ENCODE measurements at regions not wholly inside any gene's neighbourhood (a gene's known extent, or its start where the extent isn't known, plus 50 kb on each side); places are given as distances from the start of the nearest gene placed in this dataset.

- no CpG with 5 or more reads among the region's 1 CpG for WGBS (ENCODE audit: insufficient coverage)
- DNase-seq (ENCODE audit: low read depth in 4 of 6, low spot score in 6 of 6): no peak
- Histone ChIP-seq H3K36me3 (ENCODE audit: control insufficient read depth, insufficient read depth, low read length) (no peaks in the 10 kb centered on the region), H3K27me3 (ENCODE audit: control insufficient read depth, insufficient read depth, low read length) (peaks cover 20% of the 10 kb centered on the region), H3K9me3 (ENCODE audit: control insufficient read depth, insufficient read depth, low read length) (no peaks in the 10 kb centered on the region), H3K27ac (ENCODE audit: low read depth, low read length) (no peak overlapping the region), H3K4me1 (ENCODE audit: control insufficient read depth, insufficient read depth, low read length) (peaks cover 13% of the 10 kb centered on the region), H3K4me3 (ENCODE audit: low read depth, low read length) (no peak overlapping the region)
These were observed 1128.0 kb downstream of the AACS start for GRCh38 chr12:126193190-126193589.

GRCh38 chr12:126196263-126196662 lies 1131.0 kb downstream of the AACS start:
- no peaks in the 10 kb centered on the region for H3K36me3 ChIP-seq (ENCODE audit: control insufficient read depth, insufficient read depth, low read length)
- H3K27me3 ChIP-seq (ENCODE audit: control insufficient read depth, insufficient read depth, low read length): peaks cover 7% of the 10 kb centered on the region
- H3K4me1 ChIP-seq (ENCODE audit: control insufficient read depth, insufficient read depth, low read length): peaks cover 4% of the 10 kb centered on the region
- DNase-seq (ENCODE audit: low read depth in 4 of 6, low spot score in 6 of 6): no peak
- WGBS (ENCODE audit: insufficient coverage): no CpG with 5 or more reads among the region's 1 CpG
- no peaks in the 10 kb centered on the region for H3K9me3 ChIP-seq (ENCODE audit: control insufficient read depth, insufficient read depth, low read length)
- no peak overlapping the region for H3K27ac ChIP-seq (ENCODE audit: low read depth, low read length)
- no peak overlapping the region for H3K4me3 ChIP-seq (ENCODE audit: low read depth, low read length)

GRCh38 chr12:126198516-126198915 lies 1133.3 kb downstream of the AACS start:
- Histone ChIP-seq H3K4me1 (ENCODE audit: control insufficient read depth, insufficient read depth, low read length) (no peaks in the 10 kb centered on the region), H3K36me3 (ENCODE audit: control insufficient read depth, insufficient read depth, low read length) (no peaks in the 10 kb centered on the region), H3K27me3 (ENCODE audit: control insufficient read depth, insufficient read depth, low read length) (no peaks in the 10 kb centered on the region), H3K4me3 (ENCODE audit: low read depth, low read length) (no peak overlapping the region), H3K9me3 (ENCODE audit: control insufficient read depth, insufficient read depth, low read length) (no peaks in the 10 kb centered on the region), H3K27ac (ENCODE audit: low read depth, low read length) (no peak overlapping the region)
- no peak for DNase-seq (ENCODE audit: low read depth in 4 of 6, low spot score in 6 of 6)
- whole genome bisulfite sequencing (ENCODE audit: insufficient coverage): no CpG with 5 or more reads among the region's 1 CpG

GRCh38 chr12:126198966-126199692 lies 1133.9 kb downstream of the AACS start:
- no peak overlapping the region for H3K4me3 ChIP-seq (ENCODE audit: low read depth, low read length)
- no peaks in the 10 kb centered on the region for H3K27me3 ChIP-seq (ENCODE audit: control insufficient read depth, insufficient read depth, low read length)
- no peaks in the 10 kb centered on the region for H3K4me1 ChIP-seq (ENCODE audit: control insufficient read depth, insufficient read depth, low read length)
- WGBS (ENCODE audit: insufficient coverage): 59% methylated on average over 4 of the region's 6 CpGs
- H3K9me3 ChIP-seq (ENCODE audit: control insufficient read depth, insufficient read depth, low read length): no peaks in the 10 kb centered on the region
- no peak overlapping the region for H3K27ac ChIP-seq (ENCODE audit: low read depth, low read length)
- DNase-seq (ENCODE audit: low read depth in 4 of 6, low spot score in 6 of 6): peak in 1 of 6 donors; percentile 32
- H3K36me3 ChIP-seq (ENCODE audit: control insufficient read depth, insufficient read depth, low read length): no peaks in the 10 kb centered on the region

GRCh38 chr12:126201981-126202537 lies 1136.8 kb downstream of the AACS start:
- no peaks in the 10 kb centered on the region for H3K36me3 ChIP-seq (ENCODE audit: control insufficient read depth, insufficient read depth, low read length)
- DNase-seq (ENCODE audit: low read depth in 4 of 6, low spot score in 6 of 6): peak in 1 of 6 donors; percentile 62
- WGBS (ENCODE audit: insufficient coverage): 100% methylated on average over 1 of the region's 3 CpGs
- H3K4me1 ChIP-seq (ENCODE audit: control insufficient read depth, insufficient read depth, low read length): no peaks in the 10 kb centered on the region
- H3K4me3 ChIP-seq (ENCODE audit: low read depth, low read length): no peak overlapping the region
- no peaks in the 10 kb centered on the region for H3K27me3 ChIP-seq (ENCODE audit: control insufficient read depth, insufficient read depth, low read length)
- no peaks in the 10 kb centered on the region for H3K9me3 ChIP-seq (ENCODE audit: control insufficient read depth, insufficient read depth, low read length)
- H3K27ac ChIP-seq (ENCODE audit: low read depth, low read length): no peak overlapping the region

- DNase-seq (ENCODE audit: low read depth in 4 of 6, low spot score in 6 of 6): no peak
- Histone ChIP-seq H3K27ac (ENCODE audit: low read depth, low read length) (no peak overlapping the region), H3K27me3 (ENCODE audit: control insufficient read depth, insufficient read depth, low read length) (no peaks in the 10 kb centered on the region), H3K4me3 (ENCODE audit: low read depth, low read length) (no peak overlapping the region), H3K36me3 (ENCODE audit: control insufficient read depth, insufficient read depth, low read length) (no peaks in the 10 kb centered on the region), H3K9me3 (ENCODE audit: control insufficient read depth, insufficient read depth, low read length) (no peaks in the 10 kb centered on the region), H3K4me1 (ENCODE audit: control insufficient read depth, insufficient read depth, low read length) (no peaks in the 10 kb centered on the region)
- 67% methylated on average over 2 of the region's 3 CpGs for WGBS (ENCODE audit: insufficient coverage)
These were observed 1139.1 kb downstream of the AACS start for GRCh38 chr12:126204326-126204725.

- DNase-seq (ENCODE audit: low read depth in 4 of 6, low spot score in 6 of 6): no peak
- no peaks in the 10 kb centered on the region for H3K4me1 ChIP-seq (ENCODE audit: control insufficient read depth, insufficient read depth, low read length)
- H3K4me3 ChIP-seq (ENCODE audit: low read depth, low read length): no peak overlapping the region
- H3K27ac ChIP-seq (ENCODE audit: low read depth, low read length): no peak overlapping the region
- H3K27me3 ChIP-seq (ENCODE audit: control insufficient read depth, insufficient read depth, low read length): no peaks in the 10 kb centered on the region
- H3K9me3 ChIP-seq (ENCODE audit: control insufficient read depth, insufficient read depth, low read length): no peaks in the 10 kb centered on the region
- H3K36me3 ChIP-seq (ENCODE audit: control insufficient read depth, insufficient read depth, low read length): no peaks in the 10 kb centered on the region
- 73% methylated on average over 4 of the region's 4 CpGs for WGBS (ENCODE audit: insufficient coverage)
These were observed 1144.8 kb downstream of the AACS start for GRCh38 chr12:126210026-126210425.

- no peak for DNase-seq (ENCODE audit: low read depth in 4 of 6, low spot score in 6 of 6)
- Histone ChIP-seq H3K4me1 (ENCODE audit: control insufficient read depth, insufficient read depth, low read length) (no peaks in the 10 kb centered on the region), H3K27ac (ENCODE audit: low read depth, low read length) (no peak overlapping the region), H3K9me3 (ENCODE audit: control insufficient read depth, insufficient read depth, low read length) (no peaks in the 10 kb centered on the region), H3K36me3 (ENCODE audit: control insufficient read depth, insufficient read depth, low read length) (no peaks in the 10 kb centered on the region), H3K4me3 (ENCODE audit: low read depth, low read length) (no peak overlapping the region), H3K27me3 (ENCODE audit: control insufficient read depth, insufficient read depth, low read length) (no peaks in the 10 kb centered on the region)
- WGBS (ENCODE audit: insufficient coverage): no CpG with 5 or more reads among the region's 3 CpGs
These were observed 1145.2 kb downstream of the AACS start for GRCh38 chr12:126210448-126210847.

- no peaks in the 10 kb centered on the region for H3K36me3 ChIP-seq (ENCODE audit: control insufficient read depth, insufficient read depth, low read length)
- H3K27me3 ChIP-seq (ENCODE audit: control insufficient read depth, insufficient read depth, low read length): no peaks in the 10 kb centered on the region
- no peaks in the 10 kb centered on the region for H3K4me1 ChIP-seq (ENCODE audit: control insufficient read depth, insufficient read depth, low read length)
- DNase-seq (ENCODE audit: low read depth in 4 of 6, low spot score in 6 of 6): peak in 2 of 6 donors; percentile 12 to 89
- H3K27ac ChIP-seq (ENCODE audit: low read depth, low read length): no peak overlapping the region
- 60% methylated on average over 1 of the region's 7 CpGs for WGBS (ENCODE audit: insufficient coverage)
- H3K4me3 ChIP-seq (ENCODE audit: low read depth, low read length): no peak overlapping the region
- no peaks in the 10 kb centered on the region for H3K9me3 ChIP-seq (ENCODE audit: control insufficient read depth, insufficient read depth, low read length)
These were observed 1147.6 kb downstream of the AACS start for GRCh38 chr12:126212824-126213223.

GRCh38 chr12:126218697-126219096 lies 1153.5 kb downstream of the AACS start:
- no peaks in the 10 kb centered on the region for H3K9me3 ChIP-seq (ENCODE audit: control insufficient read depth, insufficient read depth, low read length)
- peak in 1 of 6 donors; percentile 20 for DNase-seq (ENCODE audit: low read depth in 4 of 6, low spot score in 6 of 6)
- no peak overlapping the region for H3K4me3 ChIP-seq (ENCODE audit: low read depth, low read length)
- WGBS (ENCODE audit: insufficient coverage): no CpG with 5 or more reads among the region's 1 CpG
- peaks cover 3% of the 10 kb centered on the region for H3K4me1 ChIP-seq (ENCODE audit: control insufficient read depth, insufficient read depth, low read length)
- no peaks in the 10 kb centered on the region for H3K36me3 ChIP-seq (ENCODE audit: control insufficient read depth, insufficient read depth, low read length)
- no peak overlapping the region for H3K27ac ChIP-seq (ENCODE audit: low read depth, low read length)
- H3K27me3 ChIP-seq (ENCODE audit: control insufficient read depth, insufficient read depth, low read length): no peaks in the 10 kb centered on the region

Data from spinal cord (tissue), 9 donors.